GM23338 (cell line): ENCODE measurements at regions not wholly inside any gene's neighbourhood (a gene's known extent, or its start where the extent isn't known, plus 50 kb on each side); places are given as distances from the start of the nearest gene placed in this dataset.

Experiments
- CREB1 ChIP-seq: fragments of 250-450 bp; sonication (Bioruptor Pico); IDR thresholded peaks from 2 replicates; pipeline ENCODE4 v1.5.0; 2020; ENCODE audit warnings: low read depth, mild to moderate bottlenecking, moderate library complexity
- EZH2 ChIP-seq: fragments of 200-600 bp; sonication (generic); IDR thresholded peaks from one replicate; pipeline ENCODE4 v1.8.0; 2017; ENCODE audit warnings: antibody characterized with exemption, mild to moderate bottlenecking, low read depth; ENCODE audit not compliant: unreplicated experiment
- POLR2AphosphoS5 ChIP-seq: IDR thresholded peaks from 2 replicates; pipeline ENCODE4 v1.6.1; 2016; ENCODE audit warnings: antibody characterized with exemption, low read depth
- ZNF331 ChIP-seq: fragments of 250-450 bp; sonication (Bioruptor Pico); IDR thresholded peaks from 2 replicates; pipeline ENCODE4 v1.5.0; 2020; ENCODE audit warnings: low read depth, mild to moderate bottlenecking, moderate library complexity
- TF ChIP-seq, protein P1 (sequence below), 2 experiments: fragments of 200-600 bp in 1 of 2; sonication (generic) in 1 of 2; conservative IDR thresholded peaks; 2 replicates each; pipeline versions ENCODE4 v1.5.1 to v1.6.1; 2016 to 2017; ENCODE audit warnings: antibody characterized with exemption in 2 of 2, low read depth in 2 of 2, mild to moderate bottlenecking in 2 of 2, moderate library complexity in 1 of 2
- TF ChIP-seq, protein P2 (sequence below): fragments of 250-450 bp; sonication (Bioruptor Pico); IDR thresholded peaks from 2 replicates; pipeline ENCODE4 v1.5.0; 2020; ENCODE audit warnings: mild to moderate bottlenecking, moderate library complexity

DNA sequence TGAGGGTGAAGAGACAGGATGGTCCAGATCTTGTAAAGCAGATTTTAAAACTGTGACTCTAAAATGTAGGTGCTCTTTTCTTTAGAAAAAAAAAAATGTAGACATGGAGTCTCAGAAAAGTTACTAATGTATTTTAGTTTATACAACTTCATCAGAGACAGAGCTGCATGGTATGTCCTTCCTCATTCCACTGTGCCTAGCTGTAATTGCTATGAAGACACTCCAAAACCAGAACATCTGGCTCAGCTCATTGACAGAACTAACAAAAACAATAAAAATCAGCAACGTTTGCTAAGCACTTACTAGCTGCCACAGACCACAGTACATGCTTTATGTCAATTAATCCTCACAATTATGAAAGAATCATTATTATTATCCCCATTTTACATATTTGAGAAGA, 160.7 kb downstream of the BARX2 start:
- TF ChIP-seq, protein P1, sequence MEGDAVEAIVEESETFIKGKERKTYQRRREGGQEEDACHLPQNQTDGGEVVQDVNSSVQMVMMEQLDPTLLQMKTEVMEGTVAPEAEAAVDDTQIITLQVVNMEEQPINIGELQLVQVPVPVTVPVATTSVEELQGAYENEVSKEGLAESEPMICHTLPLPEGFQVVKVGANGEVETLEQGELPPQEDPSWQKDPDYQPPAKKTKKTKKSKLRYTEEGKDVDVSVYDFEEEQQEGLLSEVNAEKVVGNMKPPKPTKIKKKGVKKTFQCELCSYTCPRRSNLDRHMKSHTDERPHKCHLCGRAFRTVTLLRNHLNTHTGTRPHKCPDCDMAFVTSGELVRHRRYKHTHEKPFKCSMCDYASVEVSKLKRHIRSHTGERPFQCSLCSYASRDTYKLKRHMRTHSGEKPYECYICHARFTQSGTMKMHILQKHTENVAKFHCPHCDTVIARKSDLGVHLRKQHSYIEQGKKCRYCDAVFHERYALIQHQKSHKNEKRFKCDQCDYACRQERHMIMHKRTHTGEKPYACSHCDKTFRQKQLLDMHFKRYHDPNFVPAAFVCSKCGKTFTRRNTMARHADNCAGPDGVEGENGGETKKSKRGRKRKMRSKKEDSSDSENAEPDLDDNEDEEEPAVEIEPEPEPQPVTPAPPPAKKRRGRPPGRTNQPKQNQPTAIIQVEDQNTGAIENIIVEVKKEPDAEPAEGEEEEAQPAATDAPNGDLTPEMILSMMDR (conservative IDR thresholded peaks at IDR 0.05; ENCODE audit: low read depth in 2 of 2): no peak
- TF ChIP-seq EZH2 (no peak), POLR2AphosphoS5 (no peak), CREB1 (CRISPR knock-in tag) (no peak), ZNF331 (CRISPR knock-in tag) (no peak)
- TF ChIP-seq, protein P2, sequence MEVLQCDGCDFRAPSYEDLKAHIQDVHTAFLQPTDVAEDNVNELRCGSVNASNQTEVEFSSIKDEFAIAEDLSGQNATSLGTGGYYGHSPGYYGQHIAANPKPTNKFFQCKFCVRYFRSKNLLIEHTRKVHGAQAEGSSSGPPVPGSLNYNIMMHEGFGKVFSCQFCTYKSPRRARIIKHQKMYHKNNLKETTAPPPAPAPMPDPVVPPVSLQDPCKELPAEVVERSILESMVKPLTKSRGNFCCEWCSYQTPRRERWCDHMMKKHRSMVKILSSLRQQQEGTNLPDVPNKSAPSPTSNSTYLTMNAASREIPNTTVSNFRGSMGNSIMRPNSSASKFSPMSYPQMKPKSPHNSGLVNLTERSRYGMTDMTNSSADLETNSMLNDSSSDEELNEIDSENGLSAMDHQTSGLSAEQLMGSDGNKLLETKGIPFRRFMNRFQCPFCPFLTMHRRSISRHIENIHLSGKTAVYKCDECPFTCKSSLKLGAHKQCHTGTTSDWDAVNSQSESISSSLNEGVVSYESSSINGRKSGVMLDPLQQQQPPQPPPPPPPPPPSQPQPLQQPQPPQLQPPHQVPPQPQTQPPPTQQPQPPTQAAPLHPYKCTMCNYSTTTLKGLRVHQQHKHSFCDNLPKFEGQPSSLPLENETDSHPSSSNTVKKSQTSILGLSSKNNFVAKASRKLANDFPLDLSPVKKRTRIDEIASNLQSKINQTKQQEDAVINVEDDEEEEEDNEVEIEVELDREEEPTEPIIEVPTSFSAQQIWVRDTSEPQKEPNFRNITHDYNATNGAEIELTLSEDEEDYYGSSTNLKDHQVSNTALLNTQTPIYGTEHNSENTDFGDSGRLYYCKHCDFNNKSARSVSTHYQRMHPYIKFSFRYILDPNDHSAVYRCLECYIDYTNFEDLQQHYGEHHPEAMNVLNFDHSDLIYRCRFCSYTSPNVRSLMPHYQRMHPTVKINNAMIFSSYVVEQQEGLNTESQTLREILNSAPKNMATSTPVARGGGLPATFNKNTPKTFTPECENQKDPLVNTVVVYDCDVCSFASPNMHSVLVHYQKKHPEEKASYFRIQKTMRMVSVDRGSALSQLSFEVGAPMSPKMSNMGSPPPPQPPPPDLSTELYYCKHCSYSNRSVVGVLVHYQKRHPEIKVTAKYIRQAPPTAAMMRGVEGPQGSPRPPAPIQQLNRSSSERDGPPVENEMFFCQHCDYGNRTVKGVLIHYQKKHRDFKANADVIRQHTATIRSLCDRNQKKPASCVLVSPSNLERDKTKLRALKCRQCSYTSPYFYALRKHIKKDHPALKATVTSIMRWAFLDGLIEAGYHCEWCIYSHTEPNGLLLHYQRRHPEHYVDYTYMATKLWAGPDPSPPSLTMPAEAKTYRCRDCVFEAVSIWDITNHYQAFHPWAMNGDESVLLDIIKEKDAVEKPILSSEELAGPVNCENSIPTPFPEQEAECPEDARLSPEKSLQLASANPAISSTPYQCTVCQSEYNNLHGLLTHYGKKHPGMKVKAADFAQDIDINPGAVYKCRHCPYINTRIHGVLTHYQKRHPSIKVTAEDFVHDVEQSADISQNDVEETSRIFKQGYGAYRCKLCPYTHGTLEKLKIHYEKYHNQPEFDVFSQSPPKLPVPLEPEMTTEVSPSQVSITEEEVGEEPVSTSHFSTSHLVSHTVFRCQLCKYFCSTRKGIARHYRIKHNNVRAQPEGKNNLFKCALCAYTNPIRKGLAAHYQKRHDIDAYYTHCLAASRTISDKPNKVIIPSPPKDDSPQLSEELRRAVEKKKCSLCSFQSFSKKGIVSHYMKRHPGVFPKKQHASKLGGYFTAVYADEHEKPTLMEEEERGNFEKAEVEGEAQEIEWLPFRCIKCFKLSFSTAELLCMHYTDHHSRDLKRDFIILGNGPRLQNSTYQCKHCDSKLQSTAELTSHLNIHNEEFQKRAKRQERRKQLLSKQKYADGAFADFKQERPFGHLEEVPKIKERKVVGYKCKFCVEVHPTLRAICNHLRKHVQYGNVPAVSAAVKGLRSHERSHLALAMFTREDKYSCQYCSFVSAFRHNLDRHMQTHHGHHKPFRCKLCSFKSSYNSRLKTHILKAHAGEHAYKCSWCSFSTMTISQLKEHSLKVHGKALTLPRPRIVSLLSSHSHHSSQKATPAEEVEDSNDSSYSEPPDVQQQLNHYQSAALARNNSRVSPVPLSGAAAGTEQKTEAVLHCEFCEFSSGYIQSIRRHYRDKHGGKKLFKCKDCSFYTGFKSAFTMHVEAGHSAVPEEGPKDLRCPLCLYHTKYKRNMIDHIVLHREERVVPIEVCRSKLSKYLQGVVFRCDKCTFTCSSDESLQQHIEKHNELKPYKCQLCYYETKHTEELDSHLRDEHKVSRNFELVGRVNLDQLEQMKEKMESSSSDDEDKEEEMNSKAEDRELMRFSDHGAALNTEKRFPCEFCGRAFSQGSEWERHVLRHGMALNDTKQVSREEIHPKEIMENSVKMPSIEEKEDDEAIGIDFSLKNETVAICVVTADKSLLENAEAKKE (CRISPR knock-in tag): no peak
